Osteoblast (primary cell): ENCODE measurements at regions not wholly inside any gene's neighbourhood (a gene's known extent, or its start where the extent isn't known, plus 50 kb on each side); places are given as distances from the start of the nearest gene placed in this dataset.

ENCODE experiments used
- DNase-seq: peaks from one replicate; pipeline ENCODE4 v3.0.0; 2011; ENCODE audit warnings: low spot score, mixed read lengths; ENCODE audit not compliant: insufficient read length; ENCODE audit errors: missing footprints
- H2AFZ ChIP-seq: 2 replicates; pipeline ENCODE4 v1.6.0; 2011; ENCODE audit warnings: mild to moderate bottlenecking, low read length
- H3K27ac ChIP-seq: 2 replicates; pipeline ENCODE4 v1.5.1; 2011; ENCODE audit warnings: mild to moderate bottlenecking, low read depth, low read length, moderate library complexity
- H3K27me3 ChIP-seq: 2 replicates; pipeline ENCODE4 v1.6.0; 2012; ENCODE audit warnings: mild to moderate bottlenecking, control low read depth, inconsistent platforms, low read length, moderate library complexity; ENCODE audit not compliant: insufficient read depth
- H3K36me3 ChIP-seq: 2 replicates; pipeline ENCODE4 v1.5.1; 2011; ENCODE audit warnings: mild to moderate bottlenecking, low read length, control low read depth, moderate library complexity; ENCODE audit not compliant: insufficient read depth
- H3K4me1 ChIP-seq: 2 replicates; pipeline ENCODE4 v1.5.1; 2011; ENCODE audit warnings: mild to moderate bottlenecking, low read length, control low read depth, moderate library complexity; ENCODE audit not compliant: insufficient read depth
- H3K4me2 ChIP-seq: 2 replicates; pipeline ENCODE4 v1.6.0; 2011; ENCODE audit warnings: mild to moderate bottlenecking, low read length; ENCODE audit not compliant: insufficient read depth
- H3K4me3 ChIP-seq: fragments of 200-600 bp; sonication (generic); 3 replicates; pipeline ENCODE4 v1.5.1; 2012; ENCODE audit warnings: mild to moderate bottlenecking, low read length, inconsistent platforms; ENCODE audit not compliant: insufficient read depth
- H3K79me2 ChIP-seq: 2 replicates; pipeline ENCODE4 v1.6.0; 2012; ENCODE audit warnings: mild to moderate bottlenecking, low read length, control low read depth, inconsistent platforms; ENCODE audit not compliant: insufficient read depth
- H3K9me3 ChIP-seq: 2 replicates; pipeline ENCODE4 v1.5.1; 2011; ENCODE audit warnings: low read depth, low read length, control low read depth
- H4K20me1 ChIP-seq: 2 replicates; pipeline ENCODE4 v1.6.0; 2012; ENCODE audit warnings: mild to moderate bottlenecking, low read length, control low read depth; ENCODE audit not compliant: insufficient read depth
- TF ChIP-seq, protein P1 (sequence below): IDR thresholded peaks from 2 replicates; pipeline ENCODE4 v1.5.1; 2011; ENCODE audit warnings: mild to moderate bottlenecking, low read depth, low read length, moderate library complexity; ENCODE audit errors: extremely low read depth

DNA sequence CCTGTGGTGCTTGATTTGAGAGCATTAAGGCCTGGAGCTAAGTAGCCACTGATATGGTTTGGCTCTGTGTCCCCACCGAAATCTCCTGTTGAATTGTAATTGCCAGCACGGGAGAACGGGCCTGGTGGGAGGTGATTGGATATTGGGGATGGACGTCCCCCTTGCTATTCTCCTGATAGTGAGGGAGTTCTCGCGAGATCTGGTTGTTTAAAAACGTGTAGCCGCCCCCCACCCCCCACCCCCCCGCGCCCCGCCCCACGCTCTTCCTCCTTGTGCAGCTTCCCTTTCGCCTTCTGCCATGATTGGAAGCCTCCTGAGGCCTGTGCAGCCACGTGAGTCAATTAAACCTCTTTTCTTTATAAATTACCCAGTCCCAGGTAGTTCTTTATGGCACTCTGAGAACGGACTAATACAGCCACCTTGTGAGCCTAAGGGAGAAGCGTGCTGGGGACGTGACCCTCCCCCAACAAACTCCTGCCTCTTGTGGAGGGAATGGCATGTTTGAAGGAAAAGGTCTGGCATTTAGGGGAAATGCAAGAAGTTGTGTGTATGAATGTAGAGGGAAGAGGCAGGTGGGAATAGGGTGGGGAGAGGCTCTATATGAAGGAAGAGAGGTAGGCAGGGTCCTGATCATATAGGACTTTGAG lies 118.0 kb upstream of the KMT2C start:
- H2AFZ ChIP-seq, result no peak overlapping the region
- no peaks in the 10 kb centered on the region for H4K20me1 ChIP-seq
- no peak overlapping the region for H3K4me2 ChIP-seq
- H3K9me3 ChIP-seq, result no peaks in the 10 kb centered on the region
- no peaks in the 10 kb centered on the region for H3K27me3 ChIP-seq
- no peak overlapping the region for H3K4me3 ChIP-seq
- H3K4me1 ChIP-seq, result no peaks in the 10 kb centered on the region
- TF ChIP-seq, protein P1, sequence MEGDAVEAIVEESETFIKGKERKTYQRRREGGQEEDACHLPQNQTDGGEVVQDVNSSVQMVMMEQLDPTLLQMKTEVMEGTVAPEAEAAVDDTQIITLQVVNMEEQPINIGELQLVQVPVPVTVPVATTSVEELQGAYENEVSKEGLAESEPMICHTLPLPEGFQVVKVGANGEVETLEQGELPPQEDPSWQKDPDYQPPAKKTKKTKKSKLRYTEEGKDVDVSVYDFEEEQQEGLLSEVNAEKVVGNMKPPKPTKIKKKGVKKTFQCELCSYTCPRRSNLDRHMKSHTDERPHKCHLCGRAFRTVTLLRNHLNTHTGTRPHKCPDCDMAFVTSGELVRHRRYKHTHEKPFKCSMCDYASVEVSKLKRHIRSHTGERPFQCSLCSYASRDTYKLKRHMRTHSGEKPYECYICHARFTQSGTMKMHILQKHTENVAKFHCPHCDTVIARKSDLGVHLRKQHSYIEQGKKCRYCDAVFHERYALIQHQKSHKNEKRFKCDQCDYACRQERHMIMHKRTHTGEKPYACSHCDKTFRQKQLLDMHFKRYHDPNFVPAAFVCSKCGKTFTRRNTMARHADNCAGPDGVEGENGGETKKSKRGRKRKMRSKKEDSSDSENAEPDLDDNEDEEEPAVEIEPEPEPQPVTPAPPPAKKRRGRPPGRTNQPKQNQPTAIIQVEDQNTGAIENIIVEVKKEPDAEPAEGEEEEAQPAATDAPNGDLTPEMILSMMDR, result no peak
- no peaks in the 10 kb centered on the region for H3K36me3 ChIP-seq
- no peak overlapping the region for H3K27ac ChIP-seq
- DNase-seq, result no peak
- no peaks in the 10 kb centered on the region for H3K79me2 ChIP-seq

DNA sequence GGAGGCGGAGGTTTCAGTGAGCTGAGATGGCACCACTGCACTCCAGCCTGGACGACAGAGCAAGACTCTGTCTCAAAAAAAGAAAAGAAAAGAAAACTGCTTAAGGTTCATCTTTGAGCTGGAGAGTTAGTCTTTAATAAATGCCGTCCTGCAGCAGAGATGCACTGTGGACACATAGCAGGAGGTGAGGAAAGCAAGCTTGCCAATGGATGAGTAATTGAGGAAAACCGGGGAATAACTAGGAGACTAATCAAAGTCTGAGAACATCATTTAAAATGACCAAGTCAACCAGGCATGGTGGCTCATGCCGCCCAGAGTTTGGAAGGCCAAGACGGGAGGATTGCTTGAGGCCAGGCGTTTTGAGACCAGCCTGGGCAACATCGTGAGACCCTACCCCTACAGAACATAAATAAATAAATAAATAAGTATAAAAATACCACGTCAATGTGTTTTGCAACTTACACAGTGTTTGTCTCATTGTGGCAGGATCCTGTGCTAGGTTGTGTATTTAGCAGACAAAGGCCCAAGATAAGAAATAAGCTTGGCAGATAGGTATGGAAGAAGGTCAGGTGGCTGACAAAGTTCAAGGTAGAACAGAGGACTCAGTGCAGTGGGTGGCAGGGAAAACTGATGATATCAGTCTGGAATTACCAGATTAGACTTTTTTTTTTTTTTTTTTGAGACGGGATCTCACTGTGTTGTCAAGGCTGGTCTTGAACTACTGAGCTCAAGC lies 115.7 kb upstream of the KMT2C start:
- TF ChIP-seq, protein P1, result no peak
- no peaks in the 10 kb centered on the region for H3K79me2 ChIP-seq
- H3K27me3 ChIP-seq, result no peaks in the 10 kb centered on the region
- H3K9me3 ChIP-seq, result no peaks in the 10 kb centered on the region
- no peak for DNase-seq
- H3K4me3 ChIP-seq, result no peak overlapping the region
- no peak overlapping the region for H3K4me2 ChIP-seq
- H2AFZ ChIP-seq, result no peak overlapping the region
- no peak overlapping the region for H3K27ac ChIP-seq
- no peaks in the 10 kb centered on the region for H3K36me3 ChIP-seq
- no peaks in the 10 kb centered on the region for H3K4me1 ChIP-seq
- no peaks in the 10 kb centered on the region for H4K20me1 ChIP-seq

DNA sequence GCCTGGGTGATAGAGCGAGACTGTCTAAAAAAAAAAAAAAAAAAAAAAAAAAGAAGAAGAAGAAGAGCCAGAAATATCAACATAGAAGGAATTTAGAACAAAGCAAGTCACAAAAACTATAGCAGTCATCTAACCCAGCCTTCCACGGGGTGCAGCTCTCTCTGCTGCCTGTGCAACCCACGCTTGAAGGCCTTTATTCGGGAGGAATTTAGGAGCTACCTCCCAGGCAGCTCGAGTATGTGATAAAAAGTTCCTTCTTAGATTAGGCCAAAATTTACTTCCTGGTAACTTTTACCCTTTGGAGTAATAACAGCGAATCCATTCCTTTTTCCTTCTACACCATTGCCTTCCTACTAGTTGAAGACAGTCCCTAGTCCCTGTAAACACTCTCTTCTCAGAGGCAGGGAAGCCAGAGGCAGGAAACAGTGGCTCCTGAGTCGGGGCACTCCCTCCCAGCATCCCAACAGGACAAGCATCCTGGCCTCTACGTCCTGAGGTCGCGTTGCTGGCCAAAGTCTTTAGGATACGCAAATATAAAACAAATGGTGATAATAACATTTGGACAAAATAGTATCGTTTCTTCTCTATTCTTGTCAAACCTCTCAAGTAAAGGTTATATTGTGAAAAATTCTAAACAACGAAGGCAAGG lies 109.3 kb upstream of the KMT2C start:
- TF ChIP-seq, protein P1, result no peak
- Histone ChIP-seq H3K4me3 (no peak overlapping the region), H3K36me3 (no peaks in the 10 kb centered on the region), H3K27me3 (no peaks in the 10 kb centered on the region), H2AFZ (no peak overlapping the region), H4K20me1 (no peaks in the 10 kb centered on the region), H3K4me2 (no peak overlapping the region), H3K27ac (no peak overlapping the region), H3K79me2 (no peaks in the 10 kb centered on the region), H3K9me3 (no peaks in the 10 kb centered on the region), H3K4me1 (no peaks in the 10 kb centered on the region)
- no peak for DNase-seq

DNA sequence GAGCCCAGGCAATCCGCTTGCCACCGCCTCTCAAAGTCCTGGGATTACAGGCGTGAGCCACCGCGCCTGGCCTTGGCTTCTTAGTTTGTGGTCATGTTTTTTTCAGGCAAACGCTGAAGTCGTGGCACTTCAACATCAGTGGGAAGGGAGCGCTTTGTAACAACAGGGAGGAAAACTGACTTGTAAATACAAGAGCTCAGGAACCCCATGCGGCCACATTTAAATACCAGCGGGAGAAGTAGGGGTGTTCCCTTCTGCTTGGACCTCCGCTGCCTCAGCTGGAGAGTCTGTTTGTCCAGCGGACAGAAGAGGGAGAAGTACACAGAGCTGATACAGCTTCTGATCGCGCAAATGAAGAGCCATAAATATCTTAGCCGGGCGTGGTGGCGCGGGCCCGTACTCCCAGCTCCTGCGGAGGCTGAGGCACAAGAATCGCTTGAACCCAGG lies 108.7 kb upstream of the KMT2C start:
- H2AFZ ChIP-seq, result no peak overlapping the region

More for the DNA sequence above, 108.7 kb upstream of the KMT2C start:
- Histone ChIP-seq H3K9me3 (no peaks in the 10 kb centered on the region), H3K4me1 (no peaks in the 10 kb centered on the region), H4K20me1 (no peaks in the 10 kb centered on the region), H3K27me3 (no peaks in the 10 kb centered on the region), H3K27ac (no peak overlapping the region), H3K79me2 (no peaks in the 10 kb centered on the region), H3K4me3 (no peak overlapping the region), H3K4me2 (no peak overlapping the region), H3K36me3 (no peaks in the 10 kb centered on the region)
- TF ChIP-seq, protein P1, result no peak
- no peak for DNase-seq
